Retina (tissue), 1 donor: ENCODE measurements at regions not wholly inside any gene's neighbourhood (a gene's known extent, or its start where the extent isn't known, plus 50 kb on each side); places are given as distances from the start of the nearest gene placed in this dataset.

Experiments
- DNase-seq: peaks from one replicate; pipeline ENCODE4 v3.0.0-alpha.2; 2016

DNA sequence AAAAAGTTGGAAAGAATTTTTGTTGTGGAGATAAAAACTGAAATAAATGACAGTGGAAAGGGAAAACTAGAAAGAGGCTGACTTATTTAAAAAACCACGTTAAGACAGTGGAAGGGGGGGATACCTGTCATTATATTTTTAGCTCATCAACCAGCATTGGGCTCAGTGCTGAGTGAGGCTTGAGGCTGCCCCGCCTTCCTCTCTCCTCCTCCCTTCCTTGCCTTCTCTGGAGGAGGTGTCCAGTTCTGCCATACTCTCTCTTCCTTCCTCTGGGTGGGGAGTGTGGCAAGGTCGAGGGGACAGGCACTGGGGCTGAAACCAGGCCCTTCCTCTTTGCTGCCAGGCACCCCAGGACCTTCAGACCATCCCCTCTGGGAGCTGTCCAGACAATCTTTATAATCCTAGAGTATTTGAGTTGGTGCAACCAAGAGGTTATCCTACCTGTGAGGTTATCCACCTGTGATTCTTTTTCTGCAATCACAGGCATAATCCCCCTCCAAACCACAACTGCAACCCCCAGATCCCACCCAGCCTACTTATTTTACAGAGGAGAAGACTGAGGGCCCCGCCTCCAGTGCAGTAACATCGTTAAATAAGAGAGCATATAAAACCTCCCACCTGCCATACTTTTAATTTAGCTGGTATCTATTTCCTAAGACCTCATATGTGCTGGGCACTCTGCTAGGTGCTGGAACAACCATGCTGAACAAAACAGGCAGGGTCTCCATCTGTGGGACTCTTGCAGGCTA, 578.5 kb downstream of the BUD13 start:
- DNase-seq, result no peak

DNA sequence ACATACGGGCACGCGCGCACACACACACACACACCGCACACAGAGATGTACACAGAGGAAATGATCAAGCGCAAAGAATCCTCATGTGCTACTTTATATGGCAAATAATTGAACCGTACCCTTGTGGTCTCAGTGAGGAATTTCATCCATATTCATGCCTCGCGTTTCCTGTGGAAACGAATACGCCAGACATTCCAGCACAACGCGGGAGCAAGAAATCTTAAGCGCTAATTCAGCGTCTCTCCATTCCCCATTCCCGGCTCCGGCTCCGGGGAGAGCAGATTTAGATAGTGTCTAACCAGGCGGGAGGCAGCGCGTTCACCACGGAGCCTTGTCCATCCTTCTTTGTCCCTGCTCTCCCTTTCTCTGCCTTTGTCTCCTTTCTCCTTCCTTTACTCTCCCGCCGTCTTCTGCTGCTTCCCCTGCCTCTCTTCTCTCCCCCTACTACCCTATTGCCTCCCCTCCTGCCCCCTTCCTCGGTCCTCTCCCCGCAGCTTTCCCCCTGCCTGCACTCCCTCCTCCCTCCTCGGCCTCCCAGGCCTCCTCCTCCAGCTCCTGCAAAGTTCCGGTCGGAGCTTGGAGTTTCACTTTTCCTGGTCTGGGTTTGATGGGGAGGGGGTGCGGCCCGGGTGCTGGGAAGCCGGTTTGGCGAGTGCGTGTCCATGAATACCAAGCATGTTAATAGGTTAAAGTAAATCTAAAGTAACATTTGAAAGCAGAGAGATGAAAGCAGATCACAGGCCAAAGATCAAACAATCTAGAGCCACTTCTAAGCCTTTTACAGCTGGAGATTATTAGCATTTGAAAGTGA, 579.3 kb downstream of the BUD13 start:
- peak; percentile 72 for DNase-seq

DNA sequence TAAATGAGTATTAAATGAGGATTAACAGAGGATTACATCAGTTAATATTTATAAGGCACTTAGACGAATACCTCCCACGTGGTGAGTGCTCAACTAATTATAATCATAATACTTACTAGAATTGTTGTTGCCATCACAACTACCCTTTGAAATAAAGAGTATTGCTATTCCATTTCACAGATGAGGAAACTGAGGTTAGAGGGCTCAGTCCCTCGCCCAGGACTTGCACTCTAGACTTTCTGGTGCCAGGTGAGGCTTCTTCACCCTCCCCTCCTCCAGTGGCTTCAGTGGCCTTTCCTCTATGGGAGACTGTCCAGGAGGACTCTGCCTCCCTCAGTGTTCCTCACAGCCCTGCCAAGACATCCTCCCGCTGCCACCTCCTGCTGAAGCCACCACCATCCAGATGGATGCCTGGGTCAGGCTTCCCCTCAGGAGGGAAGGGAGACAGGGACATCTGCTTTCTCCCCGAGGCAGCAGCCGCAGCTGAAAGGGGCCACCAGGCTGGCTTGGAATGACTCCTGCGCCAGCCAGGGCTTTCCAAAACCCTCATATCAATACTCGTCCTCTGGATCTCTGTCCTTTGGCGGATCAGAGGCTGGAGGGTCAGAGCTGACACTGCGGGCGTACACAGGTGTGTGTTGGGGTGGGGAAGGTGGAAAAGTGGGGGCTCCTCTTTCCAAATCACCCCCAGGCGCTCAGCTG, 580.1 kb downstream of the BUD13 start:
- peak; percentile 65 for DNase-seq

DNA sequence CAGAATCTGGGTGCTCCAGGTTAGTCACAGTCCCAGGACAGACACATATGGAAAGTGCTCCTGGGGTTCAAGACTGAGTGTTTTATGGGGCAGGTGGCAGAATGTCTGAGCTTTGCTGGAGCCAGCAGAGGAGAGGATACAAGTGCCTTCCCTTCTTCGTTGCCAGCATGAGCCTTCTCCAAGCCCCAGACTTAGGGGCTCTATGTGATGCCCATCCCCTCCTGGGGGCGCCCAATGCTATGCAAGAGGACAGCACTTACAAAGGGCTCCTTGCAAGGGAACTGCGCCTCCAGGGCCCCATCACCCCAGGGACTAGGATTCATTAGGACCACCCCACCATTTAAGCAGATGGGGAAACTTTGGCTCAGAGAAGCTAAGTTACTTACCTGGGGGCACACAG, 581.9 kb downstream of the BUD13 start:
- DNase-seq, result no peak

DNA sequence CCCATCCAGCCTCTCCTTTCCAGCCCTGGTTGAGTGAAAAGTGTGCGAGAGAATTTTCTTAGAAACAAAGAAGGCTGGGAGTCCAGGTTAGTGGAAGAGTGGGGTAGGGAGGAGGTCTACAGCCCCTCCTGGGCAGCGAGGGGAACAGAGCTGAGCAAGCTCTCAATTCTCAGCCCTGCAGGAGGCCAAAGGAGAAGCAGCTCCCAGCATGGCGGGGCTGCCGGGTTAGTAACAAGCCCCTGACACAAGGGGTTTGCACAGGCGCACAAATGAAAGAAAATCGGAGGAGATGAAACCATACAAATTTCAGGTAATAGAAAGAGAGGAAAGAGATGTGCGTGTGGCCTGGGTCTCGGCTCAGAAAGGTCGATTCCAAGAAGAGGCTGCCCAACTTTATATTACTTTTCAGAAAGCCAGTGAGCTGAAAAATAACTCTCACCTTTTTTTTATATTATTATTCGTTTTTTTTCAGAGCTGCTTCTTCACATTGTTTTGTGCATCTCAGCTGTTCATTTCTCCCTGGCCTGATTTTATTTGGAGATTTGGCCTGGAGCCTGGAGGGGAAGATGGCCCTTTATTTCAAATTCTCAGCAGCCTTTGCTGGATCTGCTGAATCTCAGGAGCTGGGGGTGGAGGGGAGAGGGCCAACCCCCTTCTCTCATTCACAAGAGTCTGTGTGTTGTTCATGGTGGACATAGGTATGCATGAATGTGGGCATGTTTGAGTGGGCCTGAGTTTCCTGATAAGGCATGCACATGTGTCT, 583.2 kb downstream of the BUD13 start:
- DNase-seq, result no peak

DNA sequence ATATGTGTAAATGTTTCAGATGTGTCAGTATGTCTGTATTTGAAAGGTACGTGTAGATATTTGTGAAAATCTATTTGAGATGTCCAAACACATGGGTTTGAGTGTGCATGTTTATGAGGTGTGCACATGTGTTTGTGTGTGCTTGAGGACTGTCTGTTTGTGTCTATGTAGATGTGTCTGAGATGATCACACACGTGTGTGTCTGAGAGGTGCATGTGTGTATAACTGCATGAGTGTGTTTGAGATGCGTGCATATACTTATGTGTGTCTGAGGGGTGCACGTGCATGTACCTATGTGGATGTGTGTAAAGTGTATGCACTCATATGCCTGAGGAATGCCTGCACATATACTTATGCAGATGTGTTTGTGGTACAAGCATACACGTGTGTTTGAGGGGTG, 584.4 kb downstream of the BUD13 start:
- no peak for DNase-seq

DNA sequence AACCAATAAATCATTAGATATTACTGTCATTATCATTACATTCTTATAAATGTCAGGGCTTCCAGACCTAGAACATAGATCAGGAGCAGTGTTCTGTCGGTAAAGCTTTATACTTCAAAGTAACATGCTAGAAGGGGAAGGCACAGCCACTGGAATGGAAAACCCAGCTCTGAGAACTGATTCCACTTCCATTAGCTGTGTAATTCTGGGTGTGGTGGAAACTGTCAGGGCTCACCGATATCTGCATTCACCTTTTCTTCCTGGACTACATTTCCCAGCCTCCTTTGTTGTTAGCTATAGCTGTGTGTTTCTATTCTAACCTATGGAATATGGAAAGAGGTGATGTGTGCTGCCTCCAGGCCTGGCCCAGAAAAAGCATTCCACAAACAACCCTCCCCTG, 585.8 kb downstream of the BUD13 start:
- no peak for DNase-seq

DNA sequence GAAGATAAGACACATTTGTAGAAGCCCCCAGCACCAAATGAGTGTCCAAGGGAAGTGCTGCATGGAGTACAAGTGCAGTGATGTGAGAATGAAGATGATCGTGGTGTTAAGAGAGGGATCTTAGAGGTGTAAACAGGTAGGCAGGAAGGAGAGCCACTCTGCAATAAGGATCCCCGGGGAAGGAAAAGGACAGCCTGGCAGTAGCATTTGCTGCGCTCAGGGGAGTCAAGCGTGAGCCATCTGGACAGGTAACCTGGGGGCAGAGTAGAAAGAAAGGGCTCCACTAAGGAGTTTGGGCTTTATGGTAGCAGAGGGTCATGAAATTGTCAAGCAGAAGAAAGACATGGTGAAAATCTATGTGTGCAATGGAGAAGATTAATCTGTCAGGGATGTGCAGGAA, 587.2 kb downstream of the BUD13 start:
- no peak for DNase-seq

DNA sequence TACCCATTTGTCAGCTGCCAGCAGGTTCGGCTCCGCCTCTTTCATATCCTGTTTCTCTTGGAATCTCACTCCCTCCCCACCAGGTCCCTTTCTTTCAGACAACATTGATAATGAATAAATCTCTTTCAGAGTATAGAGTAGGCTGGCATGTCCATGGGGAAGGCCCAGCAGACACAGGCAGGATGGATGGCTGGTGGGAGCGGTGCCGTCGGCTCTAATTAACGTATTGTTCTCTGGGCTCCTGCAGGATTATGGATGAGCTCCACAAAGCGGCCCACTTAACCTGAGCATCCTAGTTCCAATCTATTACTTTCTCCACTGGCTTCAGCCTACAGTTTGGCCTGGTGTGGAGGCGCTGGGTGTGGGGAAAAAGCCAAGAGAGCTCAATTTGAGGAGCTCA, 588.0 kb downstream of the BUD13 start:
- DNase-seq, result peak; percentile 46

DNA sequence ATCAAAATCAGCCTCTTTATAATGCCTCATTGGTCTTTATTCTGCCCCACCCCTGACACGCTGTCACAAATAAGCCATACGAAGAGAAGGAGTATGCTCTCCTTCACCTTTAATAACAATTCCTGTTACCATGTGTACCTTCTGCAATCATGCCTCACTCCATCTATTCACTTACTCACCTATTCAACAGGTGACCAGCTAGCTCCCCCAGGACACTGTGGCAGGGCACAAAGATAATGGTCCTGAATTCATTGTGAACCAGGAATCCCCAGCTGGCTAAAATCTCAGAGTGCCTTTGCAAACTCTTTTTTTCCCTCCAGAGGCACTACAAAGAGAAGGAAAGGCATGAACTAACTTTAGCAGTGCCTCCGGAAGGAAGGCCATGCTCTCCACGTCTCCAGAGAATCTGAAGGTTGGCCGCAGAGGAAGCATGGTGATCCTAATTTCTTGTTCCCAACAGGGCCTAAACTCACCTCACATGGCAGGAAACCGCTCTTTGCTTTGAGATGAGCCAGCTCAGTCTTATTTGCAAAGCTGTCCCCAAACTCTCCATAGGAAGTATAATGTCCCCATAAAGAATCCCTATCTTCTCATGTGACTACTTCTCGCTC, 590.3 kb downstream of the BUD13 start:
- DNase-seq, result no peak

DNA sequence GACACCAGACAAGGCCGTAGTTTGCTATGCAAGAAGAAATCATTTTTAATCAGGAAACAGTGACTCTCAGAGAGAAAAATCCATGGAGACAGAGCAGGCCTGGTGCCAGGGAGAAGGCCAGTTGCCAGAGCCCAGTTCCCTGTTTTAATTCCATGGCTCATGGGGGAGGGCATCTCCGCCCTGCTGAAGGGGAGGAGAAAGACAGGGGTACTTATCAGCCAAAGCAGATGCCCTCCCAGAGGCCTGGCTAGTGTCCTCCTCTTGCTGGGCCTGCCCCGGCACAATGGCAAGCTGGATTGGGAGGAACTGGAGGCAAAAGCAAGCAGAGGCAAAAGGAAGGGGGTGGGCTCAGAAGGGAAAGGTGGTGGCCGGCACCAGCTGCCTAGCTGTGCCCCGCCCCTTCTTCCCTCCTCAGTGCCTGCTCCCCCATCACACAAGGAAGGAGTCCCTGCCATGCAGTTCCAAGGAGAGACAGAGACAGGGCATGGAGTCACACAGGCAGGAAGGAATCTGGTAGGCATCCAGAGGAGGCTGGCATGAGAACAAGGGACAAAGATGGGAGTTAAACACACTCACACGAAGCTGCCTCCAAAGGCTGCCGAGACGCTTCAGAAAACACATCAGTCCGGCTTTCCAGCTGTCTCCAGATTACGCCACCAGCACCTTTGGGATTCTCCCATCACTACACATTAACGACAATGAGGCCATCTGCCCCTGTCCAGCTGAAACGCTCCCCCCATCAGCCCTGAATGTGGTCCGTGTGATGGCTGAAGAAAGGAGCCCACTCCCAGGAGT, 591.8 kb downstream of the BUD13 start:
- peak; percentile 70 for DNase-seq

DNA sequence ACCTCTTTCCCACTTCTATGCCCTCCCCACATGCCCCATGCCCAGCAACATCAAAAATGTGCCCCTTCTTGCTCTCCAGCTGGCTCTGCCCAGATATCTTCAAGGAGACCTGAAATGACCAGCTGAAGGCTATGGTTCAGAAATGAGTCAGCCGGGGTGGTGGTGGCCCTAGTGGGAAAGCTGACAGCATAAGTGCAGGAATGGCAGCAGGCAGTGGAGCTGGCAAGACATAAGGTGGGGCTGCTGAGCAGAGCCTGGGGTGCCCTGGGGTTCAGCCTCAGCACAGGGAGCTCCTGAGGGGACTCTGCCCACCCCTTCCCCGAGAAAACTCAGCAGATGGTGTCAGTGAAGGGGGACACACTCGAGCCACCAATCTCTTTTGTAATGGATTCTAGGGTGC, 593.4 kb downstream of the BUD13 start:
- no peak for DNase-seq

DNA sequence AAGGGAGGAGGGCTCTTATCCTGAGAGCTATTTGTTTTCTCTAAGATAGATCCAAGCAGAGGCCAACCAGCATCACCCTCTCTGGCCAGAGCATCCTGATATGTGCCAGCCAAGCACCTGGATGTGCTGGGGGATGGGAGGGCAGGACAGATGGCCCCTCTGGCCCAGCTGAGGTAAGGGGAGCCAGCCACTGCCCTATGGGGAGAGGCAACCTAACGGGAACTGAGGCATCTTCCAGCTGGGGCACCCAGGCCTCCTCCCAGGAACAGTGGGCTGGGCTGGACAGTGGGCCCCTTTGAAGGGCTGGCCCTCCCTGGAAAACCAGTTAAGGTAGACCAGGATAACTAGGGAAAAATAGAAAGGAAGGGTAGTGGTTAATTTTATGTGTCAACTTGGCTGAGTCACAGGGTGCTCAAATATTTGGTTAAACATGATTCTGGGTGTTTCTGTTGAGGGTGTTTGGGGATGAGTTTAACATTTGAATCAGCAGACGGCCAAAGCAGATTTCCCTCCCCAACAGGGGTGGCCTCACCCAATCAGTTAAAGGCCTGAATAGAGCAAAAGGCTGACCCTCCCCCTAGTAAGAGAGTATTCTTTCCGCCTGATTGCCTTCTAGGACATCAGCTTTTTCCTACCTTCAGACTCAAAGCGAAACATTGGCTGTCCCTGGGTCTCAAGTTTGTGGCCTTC, 595.1 kb downstream of the BUD13 start:
- DNase-seq, result no peak

DNA sequence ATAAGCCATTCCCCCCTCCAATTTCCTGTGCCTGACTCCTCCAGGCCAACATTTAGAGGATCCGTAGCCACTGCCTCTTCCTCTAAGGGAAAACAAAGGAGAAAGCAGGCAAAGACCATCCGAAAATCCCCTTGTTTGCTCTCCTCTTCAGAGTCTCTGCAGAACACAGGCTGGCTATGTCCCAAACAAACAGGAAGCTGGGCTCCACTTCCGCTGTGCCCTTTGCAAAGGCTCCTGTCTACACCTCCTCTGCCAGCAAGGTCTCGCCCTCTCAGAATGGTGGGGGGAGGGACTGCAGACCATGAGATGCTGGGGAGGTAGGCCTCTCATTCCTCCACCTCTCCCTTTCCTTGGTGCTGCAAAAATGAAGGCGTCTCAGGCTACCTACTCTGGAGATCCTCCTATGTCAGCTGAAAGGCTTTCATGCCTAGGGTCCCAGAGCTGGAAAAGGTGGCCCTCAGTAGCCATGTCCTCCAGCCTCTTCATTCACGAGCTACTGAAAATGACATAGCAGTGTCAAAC, 596.2 kb downstream of the BUD13 start:
- DNase-seq, result no peak

DNA sequence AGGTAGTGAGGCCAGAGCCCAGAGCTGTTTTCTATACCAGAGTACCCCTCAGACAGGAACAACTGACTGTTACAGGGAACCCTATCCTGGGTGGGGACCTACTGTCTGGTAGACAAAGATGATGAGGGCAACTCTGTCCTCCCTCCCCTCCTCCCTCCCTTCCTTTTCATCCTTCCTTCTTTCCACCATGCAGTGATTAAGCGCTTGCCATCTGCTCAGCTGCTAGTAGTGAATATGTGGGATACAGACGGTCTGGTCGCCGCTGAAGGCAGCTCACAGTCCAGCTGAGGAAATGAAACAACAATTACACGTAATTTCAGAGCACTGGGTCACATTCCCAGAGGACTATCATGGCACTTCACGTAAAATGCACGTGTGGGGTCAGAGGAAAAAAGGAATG, 597.1 kb downstream of the BUD13 start:
- peak; percentile 34 for DNase-seq

DNA sequence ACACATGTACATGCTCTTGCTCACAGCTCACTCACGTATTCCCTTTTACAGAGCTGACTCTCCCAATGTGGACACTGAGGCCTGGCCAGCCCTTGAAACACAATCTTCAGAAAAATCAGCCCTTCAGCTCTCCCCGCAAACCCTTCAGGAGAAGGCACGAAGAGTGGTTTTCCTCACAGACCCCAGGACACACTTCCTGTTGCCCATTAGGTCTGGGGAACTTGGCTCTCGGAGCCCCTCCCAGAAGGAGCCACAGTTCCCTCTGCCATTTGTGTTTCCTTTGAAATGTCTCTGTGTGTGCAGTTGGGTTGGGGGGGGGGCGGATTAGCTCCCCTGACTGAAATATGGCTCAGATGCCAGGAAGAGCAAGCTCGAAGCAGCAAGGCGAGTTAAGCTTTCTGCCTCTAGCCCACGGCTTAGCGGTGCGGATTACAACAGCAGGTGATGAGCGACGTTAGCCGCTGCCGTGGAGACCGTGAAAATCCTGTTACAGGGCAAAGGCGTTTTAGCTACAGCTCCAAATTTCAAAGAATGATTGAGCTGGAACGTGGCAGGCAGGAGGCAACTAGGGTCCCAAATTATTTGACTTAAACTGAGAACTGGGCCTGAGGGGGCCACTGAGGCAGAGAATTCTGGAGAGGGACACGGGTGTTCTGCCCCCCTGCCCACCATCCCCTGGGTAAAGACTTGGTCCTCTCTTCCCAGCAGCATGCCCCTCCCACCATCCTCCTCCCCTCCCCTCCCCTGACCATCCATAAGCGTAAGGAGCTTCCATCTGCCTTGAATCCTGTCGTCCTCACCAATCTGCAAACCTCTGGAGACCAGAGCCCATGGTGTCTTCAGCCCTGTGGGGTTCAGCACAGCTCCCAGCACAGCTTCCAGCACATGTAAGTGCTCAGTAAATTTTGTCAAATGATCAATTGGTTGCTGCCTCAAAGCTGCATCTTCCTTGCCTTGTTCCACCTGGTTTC, 598.6 kb downstream of the BUD13 start:
- peak; percentile 59 for DNase-seq

DNA sequence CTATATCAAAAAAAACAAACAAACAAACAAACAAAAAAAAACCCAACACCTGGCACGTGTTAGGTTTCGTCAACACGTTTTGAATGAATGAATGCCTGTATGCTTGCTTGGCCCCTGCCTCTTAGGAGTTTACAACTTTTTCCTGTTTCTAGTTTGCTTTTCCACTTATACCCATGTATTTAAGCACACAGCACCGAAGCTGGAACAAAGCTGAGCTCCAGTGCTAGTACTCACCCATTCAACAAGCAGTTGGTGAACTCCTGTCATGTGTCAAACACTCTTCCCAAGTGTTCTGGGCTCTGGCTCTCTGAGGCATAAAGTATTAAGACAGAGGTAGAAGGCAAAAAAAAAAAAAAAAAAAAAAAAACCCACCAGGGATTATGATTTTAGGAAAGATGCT, 599.3 kb downstream of the BUD13 start:
- no peak for DNase-seq

DNA sequence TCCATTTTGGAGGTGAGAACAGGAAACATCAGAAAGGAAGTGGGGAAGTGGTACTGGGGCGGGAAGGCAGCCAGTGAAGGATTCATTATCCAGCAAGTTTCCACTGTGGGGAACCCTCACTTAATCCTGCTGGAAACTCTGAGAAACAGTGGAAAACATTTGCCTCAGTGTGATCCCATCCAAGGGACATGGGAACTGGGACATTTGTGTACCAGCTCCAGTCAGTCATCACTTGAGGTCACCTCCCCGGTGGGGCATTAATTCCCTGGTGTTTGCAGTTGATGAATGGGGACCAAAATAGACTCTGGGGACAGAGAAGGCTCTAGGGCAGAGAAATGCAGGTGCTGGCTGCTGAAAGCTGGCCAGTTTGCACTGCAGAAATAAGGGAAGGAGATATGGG, 599.9 kb downstream of the BUD13 start:
- DNase-seq, result peak; percentile 1

DNA sequence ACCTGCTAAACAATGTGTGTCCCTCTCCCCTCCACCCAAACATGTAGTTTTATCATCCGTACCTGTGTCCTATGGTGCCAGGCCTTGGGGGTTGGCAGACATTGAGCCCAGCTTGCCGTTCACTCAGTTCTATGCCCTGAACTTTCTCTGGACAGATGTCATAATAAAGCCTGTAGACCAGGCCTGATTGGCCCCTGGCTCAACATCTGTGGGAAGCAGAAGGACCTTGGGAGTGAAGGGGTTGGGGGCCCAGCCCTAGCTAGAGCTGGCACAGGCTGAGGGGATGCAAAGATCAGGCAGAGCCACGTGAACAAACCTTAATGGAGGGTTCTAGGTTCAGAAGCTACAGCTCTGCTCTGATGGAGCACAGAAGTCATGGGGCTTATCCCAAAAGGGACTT, 600.6 kb downstream of the BUD13 start:
- DNase-seq, result peak; percentile 1
